Psoas muscle (tissue), 7 donors: ENCODE measurements at regions not wholly inside any gene's neighbourhood (a gene's known extent, or its start where the extent isn't known, plus 50 kb on each side); places are given as distances from the start of the nearest gene placed in this dataset.

Experiments used
- ATAC-seq, 4 donors: fragments of 200-7000 bp; cut with Tn5 transposase; one replicate each; pipeline ENCODE4 v1.9.1; 2020; ENCODE audit warnings: moderate library complexity in 3 of 4, mild to moderate bottlenecking in 2 of 4
- DNase-seq, 2 donors: peaks; one replicate each; pipeline ENCODE4 v3.0.0-alpha.2; 2020
- H3K27ac ChIP-seq: fragments of 200-600 bp; one replicate; pipeline ENCODE4 v1.8.0; 2022
- H3K27me3 ChIP-seq, 3 donors: fragments of 200-600 bp in 1 of 3; one replicate each; pipeline versions ENCODE4 v1.6.1 to v1.8.0; 2013 to 2022; ENCODE audit warnings: low read length in 2 of 3, mild to moderate bottlenecking in 2 of 3, moderate library complexity in 1 of 3; ENCODE audit not compliant: insufficient read depth in 3 of 3
- H3K36me3 ChIP-seq, 2 donors: fragments of 200-600 bp in 1 of 2; one replicate each; pipeline versions ENCODE4 v1.6.1 to v1.8.0; 2013 to 2022; ENCODE audit warnings: low read depth in 1 of 2, mild to moderate bottlenecking in 1 of 2, moderate library complexity in 1 of 2; ENCODE audit not compliant: insufficient read depth in 1 of 2
- H3K4me1 ChIP-seq: fragments of 200-600 bp; one replicate; pipeline ENCODE4 v1.8.0; 2022
- H3K4me3 ChIP-seq: fragments of 200-600 bp; one replicate; pipeline ENCODE4 v1.8.0; 2022; ENCODE audit warnings: mild to moderate bottlenecking
- H3K9me3 ChIP-seq: fragments of 200-600 bp; one replicate; pipeline ENCODE4 v1.8.0; 2022
- WGBS, 3 donors: extraction: QIAGEN DNeasy Blood & Tissue Kit; methylation state at CpG; one replicate each; pipeline versions ENCODE4 v1.1.6 to v1.1.7; 2013; 5-methylcytosine and 5-hydroxymethylcytosine counted together
- intact Hi-C, 2 donors: fragments of 100-400 bp; cut with DNase I; formaldehyde crosslinking; loops; one replicate each; pipeline versions ENCODE4 v1.11.0 to v1.14.2; 2022
- TF ChIP-seq, protein P1 (sequence below): fragments of 200-600 bp; IDR thresholded peaks from one replicate; pipeline ENCODE4 v1.8.0; 2022; ENCODE audit warnings: antibody characterized with exemption
- donor health status: healthy with polysubstance abuse.
- donor health status: DM: no; HTN: no; CAD: no; lungs with moderate emphysema.
- donor health status: Bipolar disorder and iron deficiency.
- donor health status: healthy.
- donor health status: DM: yes; HTN: yes; CAD: no.
- donor health status: DM: no; HTN: no; CAD: no.
- donor health status: DM: yes; HTN: yes; CAD: no.

DNA sequence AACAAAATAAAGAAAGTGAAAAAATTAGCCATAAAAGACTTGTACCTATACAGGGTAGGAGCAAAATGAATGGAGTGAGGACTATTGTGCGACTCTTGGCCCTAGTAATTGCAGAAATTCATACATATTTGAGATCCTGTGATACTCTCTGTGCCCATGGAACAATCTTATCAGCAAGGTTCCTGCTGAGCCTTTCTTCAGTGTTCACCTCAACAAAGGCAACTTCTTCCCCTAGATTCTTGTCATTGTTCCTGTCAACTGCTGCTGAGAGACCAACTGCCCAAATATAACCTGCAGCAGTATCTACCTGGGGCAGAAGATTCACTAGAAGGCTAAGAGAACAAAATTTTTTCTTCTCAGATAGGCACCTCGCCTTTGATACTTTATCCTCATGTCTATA lies 187.4 kb downstream of the NEBL start:
- WGBS, 3 donors, result 97 to 100% (median 98%) methylated on average over 2 of the region's 2 CpGs

DNA sequence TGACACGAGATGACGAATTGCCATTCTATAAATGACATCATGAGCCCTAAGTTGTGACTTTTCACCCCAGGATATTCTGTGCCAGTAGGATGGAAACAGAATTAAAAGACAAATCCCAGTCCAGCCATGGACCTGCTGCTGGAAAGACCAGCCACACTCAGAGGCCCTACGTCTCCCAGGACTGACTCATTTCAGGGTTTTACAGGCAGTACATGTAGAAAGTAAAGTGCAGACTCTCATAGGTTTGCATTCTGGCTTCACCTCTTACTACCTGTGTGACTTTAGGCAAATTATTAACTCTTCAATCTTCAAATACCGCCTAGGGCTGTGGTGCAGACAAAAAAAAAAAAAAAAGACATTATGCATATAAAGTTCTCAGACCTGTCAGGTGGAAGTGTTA lies 188.8 kb downstream of the NEBL start:
- WGBS, 3 donors, result 89 to 92% (median 90%) methylated on average over 4 of the region's 4 CpGs
- intact Hi-C loops, result no loop called here
- TF ChIP-seq, protein P1, sequence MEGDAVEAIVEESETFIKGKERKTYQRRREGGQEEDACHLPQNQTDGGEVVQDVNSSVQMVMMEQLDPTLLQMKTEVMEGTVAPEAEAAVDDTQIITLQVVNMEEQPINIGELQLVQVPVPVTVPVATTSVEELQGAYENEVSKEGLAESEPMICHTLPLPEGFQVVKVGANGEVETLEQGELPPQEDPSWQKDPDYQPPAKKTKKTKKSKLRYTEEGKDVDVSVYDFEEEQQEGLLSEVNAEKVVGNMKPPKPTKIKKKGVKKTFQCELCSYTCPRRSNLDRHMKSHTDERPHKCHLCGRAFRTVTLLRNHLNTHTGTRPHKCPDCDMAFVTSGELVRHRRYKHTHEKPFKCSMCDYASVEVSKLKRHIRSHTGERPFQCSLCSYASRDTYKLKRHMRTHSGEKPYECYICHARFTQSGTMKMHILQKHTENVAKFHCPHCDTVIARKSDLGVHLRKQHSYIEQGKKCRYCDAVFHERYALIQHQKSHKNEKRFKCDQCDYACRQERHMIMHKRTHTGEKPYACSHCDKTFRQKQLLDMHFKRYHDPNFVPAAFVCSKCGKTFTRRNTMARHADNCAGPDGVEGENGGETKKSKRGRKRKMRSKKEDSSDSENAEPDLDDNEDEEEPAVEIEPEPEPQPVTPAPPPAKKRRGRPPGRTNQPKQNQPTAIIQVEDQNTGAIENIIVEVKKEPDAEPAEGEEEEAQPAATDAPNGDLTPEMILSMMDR, result no peak
- Histone ChIP-seq H3K9me3 (no peaks in the 10 kb centered on the region), H3K4me1 (no peaks in the 10 kb centered on the region), H3K27me3 (peaks cover 0 to 2% (median 0%) of the 10 kb centered on the region in 3 donors), H3K36me3 (no peaks in the 10 kb centered on the region), H3K4me3 (no peak overlapping the region), H3K27ac (no peak overlapping the region)
- DNase-seq, result no peak
- no peak for ATAC-seq

More for the DNA sequence above, 187.4 kb downstream of the NEBL start:
- Histone ChIP-seq H3K4me3 (no peak overlapping the region), H3K27me3 (peaks cover 0 to 2% (median 0%) of the 10 kb centered on the region in 3 donors), H3K36me3 (no peaks in the 10 kb centered on the region), H3K9me3 (no peaks in the 10 kb centered on the region), H3K27ac (no peak overlapping the region), H3K4me1 (no peaks in the 10 kb centered on the region)
- TF ChIP-seq, protein P1, result no peak
- intact Hi-C loops, result no loop called here
- DNase-seq, result no peak
- no peak for ATAC-seq

DNA sequence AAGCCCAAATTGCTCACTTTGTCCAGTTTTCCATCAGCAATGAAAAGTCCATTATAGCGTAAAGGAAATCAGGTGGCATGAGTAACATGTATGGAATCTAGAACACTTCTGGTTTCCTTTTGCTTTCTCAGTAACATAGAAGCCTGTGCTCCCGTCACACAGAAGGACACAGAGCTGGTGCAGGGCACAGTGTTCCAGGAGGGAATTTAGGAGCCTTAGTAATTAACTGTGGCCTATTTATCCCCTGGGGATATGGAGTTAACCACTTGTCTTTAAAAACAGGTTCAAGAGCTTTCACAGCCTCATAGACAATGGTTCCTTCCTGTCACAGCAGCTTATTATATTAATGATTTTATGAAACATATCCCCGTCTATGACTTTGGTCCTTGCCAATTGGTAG lies 189.9 kb downstream of the NEBL start:
- H3K9me3 ChIP-seq, result no peaks in the 10 kb centered on the region
- H3K4me3 ChIP-seq, result no peak overlapping the region
- intact Hi-C loops, result no loop called here
- no peak overlapping the region for H3K27ac ChIP-seq
- H3K4me1 ChIP-seq, result no peaks in the 10 kb centered on the region
- H3K27me3 ChIP-seq, result peaks cover 0 to 2% (median 0%) of the 10 kb centered on the region in 3 donors
- TF ChIP-seq, protein P1, result no peak
- DNase-seq (no peak), ATAC-seq (no peak)
- H3K36me3 ChIP-seq, result no peaks in the 10 kb centered on the region
- 47 to 80% (median 55%) methylated on average over 3 of the region's 3 CpGs for WGBS, 3 donors

DNA sequence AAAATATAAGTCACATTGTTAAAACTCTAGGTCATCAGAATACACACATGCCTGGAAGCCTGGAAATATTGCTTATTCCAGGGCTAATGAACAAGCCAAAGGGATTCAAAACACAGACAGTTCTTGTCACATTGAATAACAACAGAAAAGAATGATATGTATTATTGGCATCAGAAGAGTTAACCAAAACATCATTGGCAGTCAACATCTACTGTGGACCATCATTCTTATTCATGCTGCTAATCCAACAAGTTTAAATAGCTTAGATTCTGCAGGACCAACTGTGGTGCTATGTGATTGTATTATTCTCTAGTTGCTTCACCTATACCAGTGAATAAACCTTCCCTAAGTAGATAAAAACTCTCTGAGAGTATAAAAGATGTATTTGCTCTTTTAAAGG lies 198.3 kb downstream of the NEBL start:
- ATAC-seq (no peak), DNase-seq (no peak)
- H3K27me3 ChIP-seq, result no peaks in the 10 kb centered on the region
- intact Hi-C loops, result no loop called here
- H3K27ac ChIP-seq, result no peak overlapping the region
- H3K4me3 ChIP-seq, result no peak overlapping the region
- TF ChIP-seq, protein P1, result no peak
- peaks cover 5% of the 10 kb centered on the region for H3K9me3 ChIP-seq
- no peaks in the 10 kb centered on the region for H3K36me3 ChIP-seq
- H3K4me1 ChIP-seq, result no peaks in the 10 kb centered on the region

DNA sequence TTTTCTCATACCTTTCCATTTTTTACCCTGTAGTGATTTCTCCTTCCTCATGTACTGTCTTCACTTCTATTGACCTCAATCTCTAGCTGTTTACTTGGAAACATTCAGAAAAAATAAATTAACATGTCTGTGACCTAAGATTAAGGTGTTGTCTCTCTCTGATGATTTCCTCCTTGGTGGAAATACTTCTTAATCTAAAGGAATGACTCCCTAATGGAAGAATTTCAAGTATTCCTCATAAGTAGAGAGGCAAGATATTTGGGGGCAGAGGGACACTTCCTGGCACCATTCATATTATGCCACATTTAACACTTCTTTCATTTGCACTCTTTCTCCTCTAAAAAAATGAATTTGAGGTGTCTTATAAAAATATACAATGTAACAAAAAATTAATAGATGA lies 202.8 kb downstream of the NEBL start:
- no peak for DNase-seq
- no peaks in the 10 kb centered on the region for H3K4me1 ChIP-seq
- TF ChIP-seq, protein P1, result no peak
- no peak for ATAC-seq
- no peaks in the 10 kb centered on the region for H3K36me3 ChIP-seq
- intact Hi-C loops, result no loop called here
- no peaks in the 10 kb centered on the region for H3K9me3 ChIP-seq
- no peak overlapping the region for H3K27ac ChIP-seq
- no peaks in the 10 kb centered on the region for H3K27me3 ChIP-seq
- H3K4me3 ChIP-seq, result no peak overlapping the region
